ENCODE measurements at regions not wholly inside any gene's neighbourhood (a gene's known extent, or its start where the extent isn't known, plus 50 kb on each side); places are given as distances from the start of the nearest gene placed in this dataset.
"Not testable (repeated sequence)": the region's sequence is repeated elsewhere in the genome, so short reads cannot be mapped to it uniquely, and the experiment has no call there.

DNA sequence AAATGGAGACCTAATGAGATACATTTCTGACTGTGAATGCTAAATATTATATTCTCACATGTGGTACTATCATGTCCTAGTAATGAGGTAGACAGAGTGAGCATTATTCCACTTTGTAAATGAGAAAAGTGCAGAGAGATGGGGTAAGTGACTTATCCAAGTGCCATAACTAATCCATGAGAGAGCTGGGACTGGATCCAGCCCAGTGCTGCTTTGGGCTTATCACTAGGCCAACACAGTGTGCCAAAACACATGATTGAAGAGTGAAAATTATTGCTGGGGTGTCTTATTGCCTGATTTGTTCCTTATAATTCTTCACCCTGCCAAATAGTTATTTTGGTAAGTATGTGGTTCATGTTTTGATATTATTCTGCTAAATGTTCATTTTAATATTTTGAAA is 442.2 kb upstream of the GRAMD2B start:
- no peak for DNase-seq (ENCODE audit: low read depth, low spot score)

DNA sequence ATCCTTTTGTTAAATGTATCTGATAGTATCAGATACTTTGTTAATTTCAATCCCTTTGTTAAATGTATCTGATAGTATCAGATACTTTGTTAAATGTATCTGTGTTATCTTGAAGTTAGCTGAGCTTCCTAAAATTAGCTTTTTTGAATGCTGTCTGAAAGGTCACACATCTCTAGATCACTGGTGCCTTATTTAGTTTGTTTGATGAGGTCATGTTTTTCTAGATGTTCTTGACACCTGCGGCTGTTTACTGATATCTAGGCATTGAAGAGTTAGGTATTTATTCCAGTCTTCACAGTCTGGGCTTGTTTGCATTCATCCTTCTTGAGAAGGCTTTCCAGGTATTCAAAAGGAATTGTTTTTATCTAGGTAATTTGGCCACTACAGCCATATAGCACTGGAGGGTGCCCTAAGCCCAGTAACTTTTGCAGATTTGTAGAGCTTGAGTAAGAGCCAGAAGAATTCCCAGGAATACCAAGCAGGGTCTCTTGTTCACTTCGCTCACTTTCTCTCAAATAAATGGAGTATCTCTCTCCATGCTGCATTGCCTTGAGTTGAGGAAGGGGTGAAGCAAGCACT is 435.4 kb upstream of the GRAMD2B start:
- no peak for DNase-seq (ENCODE audit: low read depth, low spot score)

DNA sequence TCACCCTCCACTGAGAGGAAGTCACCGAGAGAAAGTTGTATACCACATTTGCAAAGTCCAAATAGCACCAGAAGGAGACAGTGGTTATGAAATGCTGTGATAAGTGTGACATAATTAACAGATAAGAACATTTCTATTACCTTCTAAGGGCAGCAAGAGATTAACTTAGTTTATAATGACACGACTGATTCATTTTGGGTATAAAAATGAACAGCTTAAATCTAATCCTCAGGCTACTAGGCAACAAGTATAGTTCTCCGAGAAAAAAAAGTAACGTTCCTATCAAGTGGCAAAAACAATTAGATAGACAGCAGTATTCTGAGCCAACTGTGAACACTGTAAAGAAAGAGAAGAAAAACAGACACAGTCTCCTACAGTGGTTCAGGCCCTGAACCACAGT is 431.2 kb upstream of the GRAMD2B start:
- no peak for DNase-seq (ENCODE audit: low read depth, low spot score)

DNA sequence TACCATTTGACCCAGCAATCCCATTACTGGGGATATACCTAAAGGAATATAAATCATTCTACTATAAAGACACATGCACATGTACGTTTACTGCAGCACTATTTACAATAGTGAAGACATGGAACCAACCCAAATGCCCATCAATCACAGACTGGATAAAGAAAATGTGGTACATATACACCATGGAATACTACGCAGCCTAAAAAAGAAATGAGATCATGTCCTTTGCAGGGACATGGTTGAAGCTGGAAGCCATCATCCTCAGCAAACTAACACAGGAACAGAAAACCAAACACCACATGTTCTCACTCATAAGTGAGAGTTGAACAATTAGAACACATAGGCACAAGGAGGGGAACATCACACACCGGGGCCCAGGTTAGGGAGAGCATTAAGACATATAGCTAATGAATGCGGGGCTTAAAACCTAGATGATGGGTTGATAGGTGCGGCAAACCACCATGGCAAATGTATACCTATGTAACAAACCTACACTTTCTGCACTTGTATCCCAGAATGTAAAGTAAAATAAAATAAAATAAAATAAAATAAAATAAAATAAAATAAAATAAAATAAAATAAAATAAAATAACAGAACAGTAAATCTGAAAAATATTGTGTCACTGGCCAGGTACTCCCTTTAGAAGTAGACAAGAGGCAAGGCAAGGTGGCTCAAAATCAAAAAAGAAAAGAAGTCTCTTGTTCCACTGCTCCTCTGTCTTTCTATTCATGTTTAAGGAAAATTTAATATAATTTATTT is 423.8 kb upstream of the GRAMD2B start:
- DNase-seq (ENCODE audit: low read depth, low spot score) = not testable (repeated sequence)

DNA sequence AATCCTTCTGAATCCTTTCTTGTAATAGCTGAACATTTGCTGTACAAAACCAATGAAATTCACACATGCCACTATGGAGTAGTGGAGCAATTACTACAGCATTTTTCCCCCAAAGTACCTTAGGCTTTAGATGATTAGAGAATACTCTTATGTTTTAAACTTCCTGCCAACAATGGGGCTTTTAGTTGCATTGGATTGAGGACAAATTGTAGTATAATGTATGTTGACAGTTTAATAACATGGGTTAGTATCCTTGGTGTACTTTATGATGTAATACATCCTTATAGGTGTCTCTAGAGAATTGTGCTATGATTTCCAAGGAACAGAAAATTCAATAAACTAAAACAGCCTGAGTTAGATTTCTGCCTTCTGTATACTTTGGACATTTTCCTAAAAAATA is 422.7 kb upstream of the GRAMD2B start:
- no peak for DNase-seq (ENCODE audit: low read depth, low spot score)

DNA sequence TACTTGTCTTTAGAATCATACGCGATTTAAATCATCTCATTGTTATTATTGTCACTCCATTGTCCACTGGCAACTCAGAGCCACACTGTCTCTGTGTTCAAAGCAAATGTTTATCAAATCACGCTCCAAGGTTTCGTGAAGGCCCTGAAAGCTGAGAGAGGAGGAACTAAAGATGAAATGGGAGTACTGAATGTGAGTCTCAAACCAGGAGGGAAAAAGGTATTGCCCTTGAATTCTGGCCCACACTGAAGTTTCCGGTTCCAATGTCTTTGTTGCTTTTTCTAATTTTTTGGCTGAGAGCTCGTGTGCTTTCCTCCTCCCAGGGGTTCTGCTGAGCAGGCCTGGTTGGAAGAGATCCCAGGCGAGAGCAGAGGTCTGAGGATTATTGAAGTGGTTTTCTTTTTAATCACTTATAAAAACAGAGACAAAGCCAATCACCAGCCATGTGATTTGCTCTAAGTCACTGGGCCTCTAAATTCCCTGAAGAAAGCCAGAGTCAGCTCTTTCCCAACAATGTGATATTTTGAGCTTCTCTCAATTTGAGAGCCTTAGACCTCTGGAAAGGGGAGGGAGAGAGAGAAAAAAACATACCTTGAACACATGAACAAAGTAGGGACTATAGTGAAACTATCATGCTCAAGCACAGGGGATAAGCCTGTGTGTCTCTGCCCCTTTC is 420.8 kb upstream of the GRAMD2B start:
- peak; percentile 93 for DNase-seq (ENCODE audit: low read depth, low spot score)

DNA sequence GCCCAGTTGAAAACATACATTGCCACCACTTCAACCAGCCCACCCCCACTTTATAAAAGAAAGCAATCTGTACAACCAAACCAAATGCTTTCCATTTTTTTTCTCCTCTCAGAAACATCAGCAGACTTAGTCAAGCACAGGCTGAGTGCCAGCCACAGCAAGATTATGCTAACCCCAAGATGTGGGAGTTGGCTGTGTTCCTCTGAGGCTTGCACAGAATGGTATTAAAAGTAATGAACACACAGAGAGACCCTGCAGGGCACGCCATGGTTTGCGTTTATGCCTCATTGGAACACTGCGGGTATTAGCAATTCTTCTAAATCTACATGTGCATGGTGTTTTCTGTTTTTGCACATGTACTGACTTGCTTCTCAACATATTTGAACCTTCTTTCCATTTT is 419.9 kb upstream of the GRAMD2B start:
- DNase-seq (ENCODE audit: low read depth, low spot score) = peak; percentile 89

DNA sequence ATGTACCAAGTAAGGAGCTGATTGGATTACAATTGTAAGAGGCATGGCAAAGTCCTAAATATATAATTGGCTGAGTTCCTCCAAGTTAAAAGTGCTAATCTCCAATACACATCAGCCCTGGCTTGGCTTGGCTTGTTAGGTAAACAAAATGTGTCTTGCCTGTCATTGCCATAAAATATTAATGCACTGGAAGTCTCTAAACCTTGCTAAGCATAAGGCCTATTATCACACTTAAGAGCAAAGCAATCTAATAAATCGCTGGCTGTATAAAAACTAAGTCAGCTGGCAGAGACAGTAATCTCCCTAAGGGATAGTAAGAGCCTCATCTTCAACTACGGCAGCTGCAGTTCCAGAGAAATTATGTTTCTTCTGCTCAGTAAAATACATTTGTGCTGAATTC is 418.6 kb upstream of the GRAMD2B start:
- no peak for DNase-seq (ENCODE audit: low read depth, low spot score)

DNA sequence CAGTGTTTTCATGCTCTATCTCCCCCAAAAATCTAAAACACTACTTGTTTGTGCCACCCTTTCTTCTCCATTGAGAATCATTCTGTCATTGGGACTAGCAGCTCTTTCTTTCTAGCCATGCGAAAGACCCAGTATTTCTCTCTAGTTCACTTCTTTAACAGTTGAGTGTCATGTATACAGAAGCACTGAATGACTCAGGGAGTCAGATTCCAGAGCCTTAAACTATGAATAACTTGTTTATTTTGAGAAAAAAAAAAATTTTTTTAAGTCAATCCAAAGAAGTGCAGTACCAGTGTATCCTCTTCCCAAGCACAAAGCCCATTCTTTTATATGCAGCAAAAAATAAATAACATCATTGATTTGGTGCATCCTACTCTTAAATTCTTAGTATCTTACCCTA is 415.4 kb upstream of the GRAMD2B start:
- no peak for DNase-seq (ENCODE audit: low read depth, low spot score)

DNA sequence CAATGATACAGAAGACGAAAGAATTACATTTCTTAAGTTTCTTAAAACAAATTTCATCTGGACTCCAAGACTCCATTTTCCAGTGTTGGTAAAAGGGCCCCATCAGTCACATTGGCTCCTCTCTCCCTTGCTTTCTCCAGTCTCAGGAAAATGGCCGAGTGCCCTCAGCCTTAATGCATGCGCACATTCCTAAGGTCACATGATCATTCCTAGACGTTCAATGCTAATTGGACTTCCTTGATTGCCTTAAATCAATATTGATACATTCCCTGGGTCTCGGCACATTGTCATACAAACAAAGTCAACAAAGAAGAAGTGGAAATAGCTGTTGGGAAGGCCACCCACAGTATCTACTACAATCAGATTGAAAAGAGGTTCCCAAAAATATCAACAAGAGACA is 413.6 kb upstream of the GRAMD2B start:
- no peak for DNase-seq (ENCODE audit: low read depth, low spot score)

DNA sequence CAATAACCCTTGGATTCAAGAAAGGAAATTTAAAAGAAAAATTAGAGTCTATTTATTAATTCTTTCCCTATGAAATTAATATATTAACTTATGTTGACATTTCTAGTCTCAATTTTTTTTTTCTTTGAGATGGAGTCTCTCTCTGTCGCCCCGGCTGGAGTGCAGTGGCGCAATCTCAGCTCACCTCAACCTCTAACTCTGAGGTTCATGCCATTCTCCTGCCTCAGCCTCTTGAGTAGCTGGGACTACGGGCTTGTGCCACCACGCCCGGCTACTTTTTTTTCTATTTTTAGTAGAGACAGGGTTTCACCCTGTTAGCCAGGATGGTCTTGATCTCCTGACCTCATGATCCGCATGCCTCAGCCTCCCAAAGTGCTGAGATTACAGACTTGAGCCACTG is 411.7 kb upstream of the GRAMD2B start:
- not testable (repeated sequence) for DNase-seq (ENCODE audit: low read depth, low spot score)

DNA sequence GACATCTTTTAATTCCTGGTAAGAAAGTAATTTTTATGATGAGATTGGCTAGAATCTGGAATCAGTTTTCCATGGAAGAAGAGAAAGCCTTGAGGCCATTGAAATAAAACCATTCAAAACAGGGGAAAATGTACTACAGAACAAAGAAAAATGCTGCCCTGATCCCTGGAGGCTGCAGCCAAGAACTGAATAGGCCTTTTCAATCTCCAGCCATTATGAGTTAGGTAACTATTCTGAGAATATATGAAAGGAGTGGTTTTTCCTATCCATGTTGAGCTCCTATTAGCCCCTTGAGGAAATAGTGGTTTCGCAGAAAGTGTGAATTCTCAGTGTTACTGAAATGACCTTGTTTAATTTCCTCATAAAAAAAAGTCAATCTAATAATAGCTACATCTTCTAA is 408.5 kb upstream of the GRAMD2B start:
- no peak for DNase-seq (ENCODE audit: low read depth, low spot score)

DNA sequence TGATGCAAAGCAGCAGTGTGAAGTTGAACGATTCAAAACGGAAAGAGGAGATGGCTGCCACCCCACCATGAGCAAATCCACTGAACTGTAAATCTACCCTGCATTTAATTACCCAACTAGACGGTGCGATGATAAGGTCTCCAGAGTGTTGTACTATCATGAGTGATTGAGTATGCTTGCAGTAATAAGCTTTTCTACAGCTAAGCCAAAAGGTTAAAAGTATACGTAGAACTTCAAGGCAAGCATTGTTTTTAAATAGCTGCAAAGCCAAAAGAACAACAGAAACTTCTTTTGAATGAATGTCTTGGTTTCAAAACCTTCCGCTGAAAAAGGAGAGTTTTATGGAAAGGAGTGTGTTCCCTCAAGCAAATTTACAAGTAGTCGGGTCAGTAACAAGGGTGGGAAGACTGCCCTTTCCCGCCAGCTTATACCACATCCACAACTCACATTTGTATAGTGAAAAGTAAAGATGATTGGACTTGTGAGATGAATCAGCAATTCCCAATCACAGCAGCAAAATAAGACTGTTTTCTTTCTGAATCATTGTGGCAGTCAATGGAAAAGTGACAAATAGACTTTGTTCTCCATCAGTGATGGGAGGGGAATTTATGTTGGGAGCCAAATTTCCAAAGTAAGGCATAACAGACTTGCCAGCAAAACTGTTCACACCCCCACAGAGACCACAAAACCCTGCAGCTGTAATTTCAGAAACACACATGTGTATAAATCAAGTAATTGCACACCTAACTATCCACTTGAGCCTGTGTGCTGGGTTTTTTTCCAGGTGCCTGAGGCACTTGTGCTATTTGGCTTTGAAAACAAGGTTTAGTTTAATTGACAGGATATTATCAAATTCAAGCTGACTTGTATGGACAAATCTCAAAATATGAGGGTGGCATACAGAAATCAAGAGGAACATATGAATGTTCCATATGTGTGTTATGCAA is 407.7 kb upstream of the GRAMD2B start:
- no peak for DNase-seq (ENCODE audit: low read depth, low spot score)

DNA sequence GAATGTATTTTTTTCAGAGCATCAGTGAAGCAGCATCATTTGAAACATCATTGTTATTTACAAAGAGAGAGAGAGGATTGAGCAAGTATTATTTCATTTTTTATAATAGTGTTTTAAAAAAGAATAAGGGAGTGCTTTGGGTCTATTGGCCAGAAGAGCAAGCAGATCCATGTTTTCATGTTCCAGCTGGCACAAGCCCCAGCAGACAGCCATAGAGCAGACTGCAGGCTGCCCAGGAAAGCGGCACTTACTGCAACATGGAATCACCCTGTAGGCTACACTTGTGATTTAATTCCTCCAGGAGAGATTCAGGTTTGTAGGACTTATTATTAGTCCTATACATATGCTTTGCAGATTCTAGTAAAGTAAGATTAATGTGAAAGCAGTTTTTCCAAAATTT is 407.0 kb upstream of the GRAMD2B start:
- DNase-seq (ENCODE audit: low read depth, low spot score) = no peak

DNA sequence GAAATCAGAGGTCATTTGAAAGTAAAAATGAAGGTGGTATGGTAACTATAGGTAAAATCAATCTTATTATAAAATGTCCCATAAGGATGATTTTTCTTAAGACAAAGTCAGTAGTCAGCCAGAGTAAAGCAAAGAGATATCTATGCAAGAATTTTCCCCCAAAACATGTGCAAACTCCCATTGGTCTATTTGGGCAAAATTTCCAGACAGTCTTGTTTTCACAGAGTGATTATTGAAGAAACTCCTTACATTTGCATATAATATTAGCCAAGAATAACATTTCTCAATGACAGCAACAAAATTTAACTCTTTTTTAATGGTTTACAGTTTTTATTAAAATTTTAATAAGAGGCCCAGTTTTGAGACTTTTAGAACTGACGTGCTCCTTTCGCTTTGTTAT is 406.1 kb upstream of the GRAMD2B start:
- no peak for DNase-seq (ENCODE audit: low read depth, low spot score)

DNA sequence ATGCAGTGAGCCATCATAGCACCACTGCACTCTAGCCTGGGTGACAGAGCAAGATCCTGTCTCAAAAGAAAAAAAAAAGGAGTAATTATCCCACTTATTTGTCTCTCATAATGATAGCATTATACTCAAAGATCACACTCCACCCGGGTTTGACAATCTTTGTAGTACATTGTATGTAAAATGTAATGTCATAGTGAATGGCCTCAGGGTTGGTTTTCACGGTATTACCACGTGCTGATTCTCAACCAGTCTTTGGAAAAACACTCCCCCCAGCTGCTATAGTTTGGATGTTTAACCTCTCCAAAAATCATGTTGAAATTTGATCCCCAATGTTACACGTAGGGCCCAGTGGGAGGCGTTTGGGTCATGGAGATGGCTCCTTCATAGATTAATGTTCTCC is 402.4 kb upstream of the GRAMD2B start:
- DNase-seq (ENCODE audit: low read depth, low spot score) = no peak

DNA sequence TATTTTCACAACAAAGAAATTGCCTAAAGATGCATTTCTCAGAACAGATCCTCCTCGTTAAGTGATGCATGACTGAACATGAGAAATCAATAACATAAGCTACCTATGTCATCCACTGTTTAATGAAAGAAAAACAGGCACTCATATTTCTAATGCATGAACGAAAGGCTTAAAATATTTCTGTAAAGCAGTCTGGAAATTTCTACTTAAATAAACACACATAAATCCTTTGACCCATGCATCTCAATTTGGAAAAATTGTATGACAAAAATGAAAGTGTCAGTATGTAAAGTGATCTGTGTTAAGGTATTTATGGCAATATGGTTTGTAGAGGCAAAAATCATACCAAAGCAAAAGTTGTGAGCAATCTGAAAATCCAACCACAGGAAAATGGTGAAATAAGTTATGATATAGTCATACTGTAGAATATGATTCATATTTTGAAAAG is 399.2 kb upstream of the GRAMD2B start:
- no peak for DNase-seq (ENCODE audit: low read depth, low spot score)

DNA sequence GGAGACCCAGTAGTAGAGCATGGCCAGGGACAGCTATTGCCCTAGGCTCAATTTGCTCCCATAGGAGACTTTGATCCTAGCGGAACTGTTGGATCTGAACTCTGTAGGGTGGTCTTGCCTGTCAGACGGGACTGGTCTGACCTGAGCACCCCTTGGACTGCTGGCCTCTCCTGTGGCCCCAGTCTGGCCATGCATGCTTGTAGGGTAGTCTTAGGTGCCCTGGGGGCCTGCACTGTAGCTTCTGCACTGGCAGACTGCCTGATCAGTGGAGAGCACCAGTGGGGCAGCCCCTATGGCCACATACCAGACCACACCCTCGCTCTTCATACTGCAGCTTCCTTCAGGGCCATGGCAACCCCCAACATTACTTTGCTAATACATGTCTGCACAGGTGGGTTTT is 396.1 kb upstream of the GRAMD2B start:
- DNase-seq (ENCODE audit: low read depth, low spot score) = no peak

DNA sequence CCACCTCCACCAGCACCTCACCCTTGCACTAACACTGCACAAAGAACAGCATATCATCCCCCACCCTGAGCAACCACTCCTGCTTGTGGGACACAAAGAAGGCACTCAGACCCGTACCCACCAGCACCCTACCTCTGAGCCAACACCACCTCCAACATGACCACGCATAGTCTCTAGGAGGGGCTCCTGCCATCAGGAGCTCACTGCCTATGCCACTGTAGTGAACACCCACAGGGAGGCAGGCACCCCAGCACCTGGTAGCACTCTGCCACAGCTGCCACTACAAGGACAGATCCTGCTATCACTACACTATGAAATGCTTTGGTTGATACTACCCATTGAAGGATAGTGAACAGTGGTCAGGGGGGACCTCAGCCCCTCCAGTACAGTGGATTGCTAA is 395.6 kb upstream of the GRAMD2B start:
- no peak for DNase-seq (ENCODE audit: low read depth, low spot score)

DNA sequence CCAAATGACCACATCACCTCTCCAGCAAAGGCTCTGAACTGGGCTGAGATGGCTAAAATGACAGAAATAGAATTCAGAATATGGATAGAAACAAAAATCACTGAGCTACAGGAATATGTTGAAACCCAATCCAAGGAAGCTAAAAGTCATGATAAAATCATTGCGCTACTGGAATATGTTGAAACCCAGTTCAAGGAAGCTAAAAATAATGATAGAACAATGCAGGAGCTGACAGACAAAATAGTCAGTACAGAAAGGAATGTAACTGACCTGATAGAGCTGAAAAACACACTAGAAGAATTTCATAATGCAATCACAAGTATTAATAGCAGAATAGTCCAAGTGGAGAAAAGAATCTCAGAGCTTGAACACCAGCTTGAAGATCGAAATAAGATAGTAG is 394.9 kb upstream of the GRAMD2B start:
- DNase-seq (ENCODE audit: low read depth, low spot score) = no peak

DNA sequence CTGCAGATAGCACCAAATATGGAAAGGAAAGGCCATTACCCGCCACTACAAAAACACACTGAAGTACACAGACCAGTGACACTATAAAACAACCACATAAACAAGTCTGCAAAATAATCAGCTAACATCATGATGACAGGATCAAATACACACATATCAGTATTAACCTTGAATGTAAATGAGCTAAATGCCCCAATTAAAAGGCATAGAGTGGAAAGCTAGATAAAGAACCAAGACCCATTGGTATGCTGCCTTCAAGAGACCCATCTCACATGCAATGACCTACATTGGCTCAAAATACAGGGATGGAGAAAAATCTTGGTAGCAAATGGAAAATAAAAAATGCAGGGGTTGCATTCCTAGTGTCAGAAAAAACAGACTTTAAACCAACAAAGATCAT is 393.9 kb upstream of the GRAMD2B start:
- not testable (repeated sequence) for DNase-seq (ENCODE audit: low read depth, low spot score)

DNA sequence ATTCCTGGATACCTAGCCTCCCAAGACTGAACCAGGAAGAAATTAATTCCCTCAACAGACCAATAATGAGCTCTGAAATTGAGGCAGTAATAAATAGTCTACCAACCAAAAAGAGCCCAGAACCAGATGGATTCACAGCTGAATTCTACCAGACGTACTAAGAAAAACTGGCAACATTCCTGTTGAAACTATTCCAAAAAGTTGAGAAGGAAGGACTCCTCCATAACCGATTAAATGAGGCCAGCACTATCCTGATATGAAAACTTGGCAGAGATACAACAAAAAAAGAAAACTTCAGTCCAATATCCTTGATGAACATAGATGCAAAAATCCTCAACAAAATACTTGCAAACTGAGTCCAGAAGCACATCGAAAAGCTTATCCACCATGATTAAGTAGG is 392.5 kb upstream of the GRAMD2B start:
- DNase-seq (ENCODE audit: low read depth, low spot score) = no peak
